MM.1S (cell line): ENCODE measurements at regions not wholly inside any gene's neighbourhood (a gene's known extent, or its start where the extent isn't known, plus 50 kb on each side); places are given as distances from the start of the nearest gene placed in this dataset.

Experiments
- EZH2 ChIP-seq: fragments of 300-600 bp; sonication (generic); optimal IDR thresholded peaks from 2 replicates; pipeline ENCODE3; 2017; ENCODE audit warnings: low read depth, mild to moderate bottlenecking, antibody characterized with exemption, low read length, mixed read lengths
- EZH2phosphoT487 ChIP-seq: fragments of 300-600 bp; sonication (generic); IDR thresholded peaks from 2 replicates; pipeline ENCODE4 v1.6.1; 2018; ENCODE audit warnings: antibody characterized with exemption, low read length
- TF ChIP-seq, protein P1 (sequence below): fragments of 300-600 bp; sonication (generic); IDR thresholded peaks from 2 replicates; pipeline ENCODE4 v1.5.1; 2016; ENCODE audit warnings: antibody characterized with exemption, low read length, mixed read lengths

DNA sequence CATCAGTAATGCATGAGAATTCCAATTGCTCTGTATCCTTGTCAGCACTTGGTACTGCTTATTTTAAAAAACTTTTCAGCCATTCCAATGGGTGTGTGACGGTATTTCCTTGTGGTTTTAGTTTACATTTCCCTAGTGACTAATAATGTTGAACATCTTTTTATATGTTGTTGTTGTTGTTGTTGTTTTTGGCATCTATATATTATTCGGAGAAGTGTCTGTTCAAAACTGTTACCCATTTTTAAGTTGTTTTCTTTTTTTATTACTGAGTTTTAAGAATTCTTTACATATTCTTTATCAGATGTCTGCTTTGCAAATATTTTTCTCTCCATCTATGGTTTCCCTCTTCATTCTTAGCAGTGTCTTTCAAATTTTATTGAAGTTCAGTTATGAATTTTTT, 231.1 kb upstream of the POU3F1 start:
- TF ChIP-seq, protein P1, sequence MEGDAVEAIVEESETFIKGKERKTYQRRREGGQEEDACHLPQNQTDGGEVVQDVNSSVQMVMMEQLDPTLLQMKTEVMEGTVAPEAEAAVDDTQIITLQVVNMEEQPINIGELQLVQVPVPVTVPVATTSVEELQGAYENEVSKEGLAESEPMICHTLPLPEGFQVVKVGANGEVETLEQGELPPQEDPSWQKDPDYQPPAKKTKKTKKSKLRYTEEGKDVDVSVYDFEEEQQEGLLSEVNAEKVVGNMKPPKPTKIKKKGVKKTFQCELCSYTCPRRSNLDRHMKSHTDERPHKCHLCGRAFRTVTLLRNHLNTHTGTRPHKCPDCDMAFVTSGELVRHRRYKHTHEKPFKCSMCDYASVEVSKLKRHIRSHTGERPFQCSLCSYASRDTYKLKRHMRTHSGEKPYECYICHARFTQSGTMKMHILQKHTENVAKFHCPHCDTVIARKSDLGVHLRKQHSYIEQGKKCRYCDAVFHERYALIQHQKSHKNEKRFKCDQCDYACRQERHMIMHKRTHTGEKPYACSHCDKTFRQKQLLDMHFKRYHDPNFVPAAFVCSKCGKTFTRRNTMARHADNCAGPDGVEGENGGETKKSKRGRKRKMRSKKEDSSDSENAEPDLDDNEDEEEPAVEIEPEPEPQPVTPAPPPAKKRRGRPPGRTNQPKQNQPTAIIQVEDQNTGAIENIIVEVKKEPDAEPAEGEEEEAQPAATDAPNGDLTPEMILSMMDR: no peak
- TF ChIP-seq EZH2phosphoT487 (no peak), EZH2 (no peak)
